ENCODE measurements at regions not wholly inside any gene's neighbourhood (a gene's known extent, or its start where the extent isn't known, plus 50 kb on each side); places are given as distances from the start of the nearest gene placed in this dataset.

DNA sequence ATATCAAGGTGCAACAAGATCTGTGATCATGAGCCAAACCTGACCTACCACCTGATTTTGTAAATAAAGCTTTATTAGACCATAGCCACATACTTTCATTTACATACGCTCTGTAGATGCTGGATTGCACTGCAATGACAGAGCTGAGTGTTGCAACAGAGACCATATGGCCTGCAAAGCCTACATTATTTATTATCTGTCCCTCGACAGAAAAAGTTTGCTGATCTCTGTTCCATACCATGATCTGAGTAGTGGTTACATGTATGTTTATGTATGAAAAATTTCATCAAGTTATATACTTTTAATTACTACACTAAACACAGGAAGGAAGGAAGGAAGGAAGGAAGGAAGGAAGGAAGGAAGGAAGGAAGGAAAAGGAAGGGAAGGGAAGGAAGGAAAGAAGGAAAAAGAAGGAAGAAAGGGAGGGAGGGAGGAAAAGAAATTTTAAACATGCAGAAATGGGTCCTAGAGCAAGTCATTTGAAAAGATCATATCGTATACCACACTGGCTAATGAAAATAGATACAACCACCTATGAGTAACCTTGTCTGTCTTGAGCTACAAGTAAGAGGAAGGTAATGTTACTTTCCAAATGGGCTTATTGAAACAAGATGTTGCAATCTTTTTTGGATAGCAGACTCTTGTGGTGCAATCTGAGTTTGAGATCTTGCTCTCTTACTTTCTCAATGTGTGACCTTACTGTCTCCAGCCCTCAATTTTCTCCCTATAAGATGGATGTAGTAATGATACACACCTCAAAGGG is 441.0 kb downstream of the KIF16B start:
- TF ChIP-seq, protein P1, sequence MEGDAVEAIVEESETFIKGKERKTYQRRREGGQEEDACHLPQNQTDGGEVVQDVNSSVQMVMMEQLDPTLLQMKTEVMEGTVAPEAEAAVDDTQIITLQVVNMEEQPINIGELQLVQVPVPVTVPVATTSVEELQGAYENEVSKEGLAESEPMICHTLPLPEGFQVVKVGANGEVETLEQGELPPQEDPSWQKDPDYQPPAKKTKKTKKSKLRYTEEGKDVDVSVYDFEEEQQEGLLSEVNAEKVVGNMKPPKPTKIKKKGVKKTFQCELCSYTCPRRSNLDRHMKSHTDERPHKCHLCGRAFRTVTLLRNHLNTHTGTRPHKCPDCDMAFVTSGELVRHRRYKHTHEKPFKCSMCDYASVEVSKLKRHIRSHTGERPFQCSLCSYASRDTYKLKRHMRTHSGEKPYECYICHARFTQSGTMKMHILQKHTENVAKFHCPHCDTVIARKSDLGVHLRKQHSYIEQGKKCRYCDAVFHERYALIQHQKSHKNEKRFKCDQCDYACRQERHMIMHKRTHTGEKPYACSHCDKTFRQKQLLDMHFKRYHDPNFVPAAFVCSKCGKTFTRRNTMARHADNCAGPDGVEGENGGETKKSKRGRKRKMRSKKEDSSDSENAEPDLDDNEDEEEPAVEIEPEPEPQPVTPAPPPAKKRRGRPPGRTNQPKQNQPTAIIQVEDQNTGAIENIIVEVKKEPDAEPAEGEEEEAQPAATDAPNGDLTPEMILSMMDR (IDR thresholded peaks at IDR 0.05; ENCODE audit: insufficient read depth, low read length, poor library complexity, severe bottlenecking), result no peak
- no peak overlapping the region for H3K4me3 ChIP-seq (replicated peaks; ENCODE audit: low read depth, low read length)
- H3K27me3 ChIP-seq (replicated peaks; ENCODE audit: control insufficient read depth, insufficient read depth, low read length), result no peaks in the 10 kb centered on the region
- DNase-seq (ENCODE audit: extremely low read depth, insufficient read length), result no peak
- H3K36me3 ChIP-seq (ENCODE audit: control insufficient read depth, insufficient read depth, low read length), result no peaks in the 10 kb centered on the region

DNA sequence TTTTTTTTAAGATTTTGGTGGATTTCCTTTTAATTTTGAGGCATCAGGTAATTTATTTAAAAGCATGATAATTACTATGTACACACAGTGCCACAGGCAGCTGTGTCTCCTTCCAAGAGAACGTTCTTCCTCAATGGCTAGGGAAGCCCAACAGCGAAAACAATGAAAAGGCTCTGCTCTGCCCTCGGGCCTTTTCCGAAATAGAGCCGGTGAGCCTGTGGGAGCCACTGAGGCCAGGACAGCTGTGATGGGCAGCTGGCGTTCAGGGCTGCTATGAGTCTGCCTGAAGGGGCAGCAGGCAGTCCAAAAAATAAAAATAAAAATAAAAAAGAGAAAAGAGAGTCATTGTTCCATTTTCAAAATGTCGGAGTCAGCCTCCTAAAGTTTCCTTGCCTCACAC is 443.8 kb downstream of the KIF16B start:
- Histone ChIP-seq H3K27me3 (replicated peaks; ENCODE audit: control insufficient read depth, insufficient read depth, low read length) (no peaks in the 10 kb centered on the region), H3K36me3 (ENCODE audit: control insufficient read depth, insufficient read depth, low read length) (no peaks in the 10 kb centered on the region), H3K4me3 (replicated peaks; ENCODE audit: low read depth, low read length) (no peak overlapping the region)
- no peak for DNase-seq (ENCODE audit: extremely low read depth, insufficient read length)
- TF ChIP-seq, protein P1 (IDR thresholded peaks at IDR 0.05; ENCODE audit: insufficient read depth, low read length, poor library complexity, severe bottlenecking), result no peak

DNA sequence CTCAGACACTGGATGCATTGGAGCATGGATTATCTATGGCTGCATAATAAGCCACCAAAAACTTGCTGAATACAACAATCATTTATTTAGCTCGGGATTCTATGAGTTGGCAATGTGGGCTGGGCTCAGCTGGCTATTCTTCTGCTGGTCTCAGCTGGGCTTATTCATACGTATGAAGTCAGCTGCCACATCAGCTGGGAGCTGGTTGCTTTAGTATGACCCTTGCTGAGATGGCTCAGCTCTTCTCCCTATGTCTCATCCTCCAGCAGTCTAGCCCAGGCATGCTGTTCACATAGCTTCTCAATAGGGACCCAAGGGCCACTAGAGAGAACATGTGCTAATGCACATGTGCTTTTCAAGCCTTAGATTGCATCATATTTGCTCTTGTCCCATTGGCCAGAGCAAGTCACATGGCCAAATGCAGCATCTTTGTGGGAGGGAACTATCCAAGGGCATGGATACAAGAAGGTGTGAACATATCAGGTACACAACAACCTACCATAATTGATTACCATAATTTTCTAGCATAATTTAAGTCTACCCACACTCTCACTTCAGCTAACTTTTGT is 444.6 kb downstream of the KIF16B start:
- Histone ChIP-seq H3K27me3 (replicated peaks; ENCODE audit: control insufficient read depth, insufficient read depth, low read length) (no peaks in the 10 kb centered on the region), H3K4me3 (replicated peaks; ENCODE audit: low read depth, low read length) (no peak overlapping the region), H3K36me3 (ENCODE audit: control insufficient read depth, insufficient read depth, low read length) (no peaks in the 10 kb centered on the region)
- no peak for DNase-seq (ENCODE audit: extremely low read depth, insufficient read length)
- TF ChIP-seq, protein P1 (IDR thresholded peaks at IDR 0.05; ENCODE audit: insufficient read depth, low read length, poor library complexity, severe bottlenecking), result no peak

DNA sequence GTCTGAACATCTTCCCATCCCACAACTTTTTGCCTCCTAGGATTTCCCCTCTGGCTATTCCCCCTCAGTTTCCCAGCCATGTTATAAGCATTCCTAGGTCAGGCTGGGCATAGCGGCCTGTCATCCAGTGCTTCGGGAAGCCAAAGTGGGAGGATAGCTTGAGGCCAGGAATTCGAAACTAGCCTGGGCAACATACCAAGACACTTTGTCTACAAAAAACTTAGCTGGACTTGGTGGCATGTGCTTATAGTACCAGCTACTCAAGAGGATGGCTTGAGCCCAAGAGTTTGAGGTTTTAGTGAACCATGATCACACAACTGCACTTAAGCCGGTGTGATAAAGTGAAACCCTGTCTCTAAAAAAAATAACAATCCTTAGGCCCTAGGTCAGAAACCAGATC is 447.4 kb downstream of the KIF16B start:
- TF ChIP-seq, protein P1 (IDR thresholded peaks at IDR 0.05; ENCODE audit: insufficient read depth, low read length, poor library complexity, severe bottlenecking), result no peak
- Histone ChIP-seq H3K4me3 (replicated peaks; ENCODE audit: low read depth, low read length) (no peak overlapping the region), H3K36me3 (ENCODE audit: control insufficient read depth, insufficient read depth, low read length) (no peaks in the 10 kb centered on the region), H3K27me3 (replicated peaks; ENCODE audit: control insufficient read depth, insufficient read depth, low read length) (no peaks in the 10 kb centered on the region)
- DNase-seq (ENCODE audit: extremely low read depth, insufficient read length), result no peak

DNA sequence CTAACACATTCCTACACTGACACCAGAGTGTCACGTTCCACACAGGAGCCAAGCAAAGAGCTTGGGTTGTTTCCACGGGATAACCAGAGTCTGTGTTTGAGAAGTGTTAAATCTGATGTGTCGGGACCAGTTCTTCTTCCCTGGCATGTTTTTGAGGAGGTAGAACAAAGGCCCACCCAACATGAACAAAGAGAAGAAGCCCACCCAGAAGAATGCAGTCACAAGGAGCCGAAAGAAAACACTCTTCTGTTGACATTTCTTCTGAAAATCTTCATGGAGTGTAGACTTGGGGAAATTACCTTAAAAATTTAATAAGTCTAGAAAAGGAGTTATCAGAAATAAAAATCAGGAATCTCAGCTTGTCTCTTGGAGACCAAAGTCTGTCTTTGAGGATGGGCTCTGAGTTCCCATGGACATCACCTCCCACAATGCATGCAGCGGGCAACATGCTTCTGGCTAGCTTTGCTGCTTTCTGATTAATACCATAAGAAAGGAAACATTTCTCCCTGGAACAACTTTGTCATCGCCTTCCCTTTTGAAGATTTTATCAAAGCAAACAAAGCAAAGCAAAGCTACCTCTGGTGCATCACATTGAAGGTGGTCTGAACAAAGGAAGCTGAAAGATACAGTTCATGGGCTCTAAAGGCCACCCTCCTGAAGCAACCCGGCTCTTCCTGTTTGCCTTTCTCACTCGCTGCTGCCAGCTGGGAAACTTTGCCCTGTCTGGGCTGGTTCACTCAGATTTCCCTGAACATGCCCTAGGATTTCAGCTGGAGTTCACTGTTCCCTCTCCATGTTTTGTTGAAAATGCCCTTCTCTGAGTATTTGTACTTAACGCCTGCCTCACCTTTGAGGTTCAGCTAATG is 448.1 kb downstream of the KIF16B start:
- H3K27me3 ChIP-seq (replicated peaks; ENCODE audit: control insufficient read depth, insufficient read depth, low read length), result no peaks in the 10 kb centered on the region
- TF ChIP-seq, protein P1 (IDR thresholded peaks at IDR 0.05; ENCODE audit: insufficient read depth, low read length, poor library complexity, severe bottlenecking), result no peak
- DNase-seq (ENCODE audit: extremely low read depth, insufficient read length), result no peak
- no peaks in the 10 kb centered on the region for H3K36me3 ChIP-seq (ENCODE audit: control insufficient read depth, insufficient read depth, low read length)
- no peak overlapping the region for H3K4me3 ChIP-seq (replicated peaks; ENCODE audit: low read depth, low read length)
